K562 (cell line): ENCODE measurements at regions not wholly inside any gene's neighbourhood (a gene's known extent, or its start where the extent isn't known, plus 50 kb on each side); places are given as distances from the start of the nearest gene placed in this dataset.

Experiments used
- ATAC-seq: fragments of 200-7000 bp; cut with Tn5 transposase; 3 replicates; pipeline ENCODE4 v1.9.1; 2020; ENCODE audit warnings: moderate library complexity
- BruUV-seq: library from RNA; stranded (reverse); fragments of 400-500 nt; replicated peaks from 2 replicates; lab custom pipeline; 2021; lab: Mats Ljungman, UMichigan
- CTCF ChIA-PET: fragments of 300-600 bp; formaldehyde crosslinking; extraction: SDS; loops from one replicate; lab custom pipeline; 2021; ENCODE audit warnings: low intra/inter-chr PET ratio; lab: Yijun Ruan, JAX
- POLR2A ChIA-PET: fragments of 300-600, 350-650 bp; sonication (Branson Sonifier 250); formaldehyde crosslinking; extraction: SDS; loops from one replicate; lab custom pipeline; 2021; ENCODE audit warnings: antibody characterized with exemption, inconsistent platforms; lab: Yijun Ruan, JAX
- DNase-seq, 4 experiments: peaks; one replicate each; pipeline versions ENCODE4 v3.0.0 to v3.0.0-alpha.2; 2011 to 2018; ENCODE audit warnings: low spot score in 3 of 4, mixed read lengths in 3 of 4; ENCODE audit errors: extremely low read depth in 1 of 4
- FAIRE-seq: peaks from 2 replicates; lab custom pipeline; 2011; peaks lifted over from hg19 to GRCh38; lab: Jason Lieb, UNC
- H2AFZ ChIP-seq: 2 replicates; pipeline ENCODE4 v1.6.0; 2011; ENCODE audit warnings: low read depth, low read length, control low read depth, inconsistent platforms
- H3K27ac ChIP-seq: fragments of 200-600 bp; 3 replicates; pipeline ENCODE4 v1.8.0; 2011; ENCODE audit warnings: low read depth, mild to moderate bottlenecking, control low read depth, inconsistent platforms, low read length, moderate library complexity, mixed read lengths; ENCODE audit errors: extremely low read depth
- H3K27me3 ChIP-seq, 2 experiments: fragments of 300-600 bp in 1 of 2; 2 replicates in 1 of 2; 3 replicates in 1 of 2; pipeline versions ENCODE4 v1.6.0 to v1.8.0; 2011; ENCODE audit warnings: inconsistent platforms in 2 of 2, low read length in 2 of 2, mild to moderate bottlenecking in 1 of 2, mixed read lengths in 1 of 2, moderate library complexity in 1 of 2; ENCODE audit not compliant: control insufficient read depth in 2 of 2, insufficient read depth in 2 of 2
- H3K36me3 ChIP-seq: fragments of 300-600 bp; 3 replicates; pipeline ENCODE4 v1.8.0; 2011; ENCODE audit warnings: mild to moderate bottlenecking, low read length, inconsistent platforms; ENCODE audit not compliant: control insufficient read depth, insufficient read depth
- H3K4me1 ChIP-seq, 2 experiments: fragments of 200-600 bp in 1 of 2; replicated peaks in 1 of 2; 2 replicates in 1 of 2; 3 replicates in 1 of 2; pipeline versions ENCODE4 v1.5.1 to v1.8.0; 2011; ENCODE audit warnings: inconsistent platforms in 2 of 2, low read length in 2 of 2, mild to moderate bottlenecking in 1 of 2, mixed read lengths in 1 of 2, moderate library complexity in 1 of 2; ENCODE audit not compliant: control insufficient read depth in 2 of 2, insufficient read depth in 2 of 2
- H3K4me2 ChIP-seq: 2 replicates; pipeline ENCODE4 v1.6.1; 2011; ENCODE audit warnings: low read length, control low read depth, inconsistent platforms, mixed read lengths; ENCODE audit not compliant: insufficient read depth
- H3K4me3 ChIP-seq: fragments of 200-600 bp; sonication (generic), shearing (Covaris generic); 2 replicates; pipeline ENCODE4 v1.5.1; 2016; ENCODE audit warnings: control low read depth, inconsistent platforms
- H3K79me2 ChIP-seq: fragments of 200-600 bp; 3 replicates; pipeline ENCODE4 v1.8.0; 2011; ENCODE audit warnings: low read length, inconsistent platforms; ENCODE audit not compliant: control insufficient read depth, insufficient read depth
- H3K9ac ChIP-seq, 2 experiments: 2 replicates each; pipeline versions ENCODE4 v1.6.0 to v1.6.1; 2011; ENCODE audit warnings: low read depth in 2 of 2, low read length in 2 of 2, control low read depth in 1 of 2, inconsistent platforms in 1 of 2, mild to moderate bottlenecking in 1 of 2, mixed read lengths in 1 of 2; ENCODE audit not compliant: insufficient read depth in 1 of 2
- H3K9me1 ChIP-seq: one replicate; pipeline ENCODE4 v1.6.0; 2011; ENCODE audit warnings: inconsistent platforms, mild to moderate bottlenecking, low read length, moderate library complexity; ENCODE audit not compliant: control insufficient read depth, insufficient read depth
- H3K9me3 ChIP-seq: replicated peaks from 2 replicates; pipeline ENCODE4 v1.5.1; 2011; ENCODE audit warnings: low read depth, low read length, inconsistent platforms; ENCODE audit not compliant: control insufficient read depth, insufficient read depth
- H4K20me1 ChIP-seq: replicated peaks from 2 replicates; pipeline ENCODE4 v1.6.1; 2011; ENCODE audit warnings: low read length, inconsistent platforms, mixed read lengths; ENCODE audit not compliant: control insufficient read depth, insufficient read depth
- CCAR2 ChIP-seq: fragments of 200-400 bp; formaldehyde crosslinking; IDR thresholded peaks from 2 replicates; pipeline ENCODE4 v1.6.1; 2017; ENCODE audit warnings: mild to moderate bottlenecking, low read depth, low read length
- ESRRA ChIP-seq: fragments of 450-650 bp; IDR thresholded peaks from 2 replicates; pipeline ENCODE4 v1.6.1; 2014; ENCODE audit warnings: low read depth, mild to moderate bottlenecking, moderate library complexity, borderline replicate concordance
- MAFF ChIP-seq: IDR thresholded peaks from 2 replicates; pipeline ENCODE4 v1.6.1; 2012; ENCODE audit warnings: low read length, improper control_type of control experiment
- MECOM ChIP-seq: fragments of 250-450 bp; sonication (Bioruptor Pico); IDR thresholded peaks from 2 replicates; pipeline ENCODE4 v1.8.0; 2022; ENCODE audit warnings: inconsistent platforms
- ZNF644 ChIP-seq: fragments of 200-800 bp; sonication (Bioruptor generic); IDR thresholded peaks from 2 replicates; pipeline ENCODE4 v1.6.1; 2016; ENCODE audit warnings: low read depth, missing genetic modification characterization, missing compliant biosample characterization
- WGBS: fragments of 100-300 bp; shearing (Covaris generic); methylation state at CpG from one replicate; pipeline ENCODE4 v1.1.6; 2016; ENCODE audit warnings: low coverage, mixed read lengths; ENCODE audit not compliant: insufficient coverage; ENCODE audit errors: missing lambda C conversion rate; 5-methylcytosine and 5-hydroxymethylcytosine counted together
- in situ Hi-C: fragments of 300-500 bp; cut with MboI; formaldehyde crosslinking; loops from 4 replicates; pipeline ENCODE4 v1.15.0; 2018; ENCODE audit warnings: inconsistent platforms, mixed read lengths
- intact Hi-C: fragments of 100-400 bp; cut with micrococcal nuclease; formaldehyde crosslinking; loops from 2 replicates; pipeline ENCODE4 v1.14.2; 2022
- TF ChIP-seq, protein P1 (sequence below): fragments of 250-450 bp; sonication (Bioruptor Pico); IDR thresholded peaks from 2 replicates; pipeline ENCODE4 v1.4.0; 2020; ENCODE audit warnings: mild to moderate bottlenecking

GRCh38 chr18:66440433-66440832 is 163.5 kb downstream of the CDH19 start:
- Histone ChIP-seq H3K4me3 (no peak overlapping the region), H3K4me2 (no peak overlapping the region), H3K79me2 (no peaks in the 10 kb centered on the region), H3K9ac (no peak overlapping the region), H4K20me1 (no peaks in the 10 kb centered on the region), H3K27me3 (no peaks in the 10 kb centered on the region), H2AFZ (no peak overlapping the region), H3K27ac (no peak overlapping the region), H3K36me3 (no peaks in the 10 kb centered on the region), H3K9me1 (no peaks in the 10 kb centered on the region), H3K9me3 (no peaks in the 10 kb centered on the region), H3K4me1 (no peaks in the 10 kb centered on the region)
- no TSS peak for BruUV-seq
- TF ChIP-seq MECOM (no peak), ZNF644 (tag) (no peak), CCAR2 (no peak), ESRRA (no peak), MAFF (no peak)
- TF ChIP-seq, protein P1, sequence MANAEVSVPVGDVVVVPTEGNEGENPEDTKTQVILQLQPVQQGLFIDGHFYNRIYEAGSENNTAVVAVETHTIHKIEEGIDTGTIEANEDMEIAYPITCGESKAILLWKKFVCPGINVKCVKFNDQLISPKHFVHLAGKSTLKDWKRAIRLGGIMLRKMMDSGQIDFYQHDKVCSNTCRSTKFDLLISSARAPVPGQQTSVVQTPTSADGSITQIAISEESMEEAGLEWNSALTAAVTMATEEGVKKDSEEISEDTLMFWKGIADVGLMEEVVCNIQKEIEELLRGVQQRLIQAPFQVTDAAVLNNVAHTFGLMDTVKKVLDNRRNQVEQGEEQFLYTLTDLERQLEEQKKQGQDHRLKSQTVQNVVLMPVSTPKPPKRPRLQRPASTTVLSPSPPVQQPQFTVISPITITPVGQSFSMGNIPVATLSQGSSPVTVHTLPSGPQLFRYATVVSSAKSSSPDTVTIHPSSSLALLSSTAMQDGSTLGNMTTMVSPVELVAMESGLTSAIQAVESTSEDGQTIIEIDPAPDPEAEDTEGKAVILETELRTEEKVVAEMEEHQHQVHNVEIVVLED (CRISPR knock-in tag) = no peak
- FAIRE-seq (no peak), ATAC-seq (no peak), DNase-seq (no peak)
- CTCF ChIA-PET = no interaction called here
- whole genome bisulfite sequencing = 3% methylated on average over 4 of the region's 6 CpGs
- in situ Hi-C loops (no loop called here), intact Hi-C loops (no loop called here)
- POLR2A ChIA-PET = no interaction called here
